HepG2 (cell line): ENCODE measurements at regions not wholly inside any gene's neighbourhood (a gene's known extent, or its start where the extent isn't known, plus 50 kb on each side); places are given as distances from the start of the nearest gene placed in this dataset.

Source experiments
- ATAC-seq: fragments of 200-7000 bp; cut with Tn5 transposase; 3 replicates; pipeline ENCODE4 v1.9.1; 2020; ENCODE audit warnings: mild to moderate bottlenecking, moderate library complexity
- BruUV-seq: library from RNA; stranded (reverse); fragments of 400-500 nt; replicated peaks from 2 replicates; lab custom pipeline; 2021; lab: Mats Ljungman, UMichigan
- CTCF ChIA-PET: fragments of 300-600 bp; formaldehyde crosslinking; extraction: SDS; loops from one replicate; lab custom pipeline; 2021; ENCODE audit warnings: low total read pairs, inconsistent platforms, low intra/inter-chr PET ratio; lab: Yijun Ruan, JAX
- POLR2A ChIA-PET: fragments of 350-600 bp; sonication (Branson Sonifier 250); formaldehyde crosslinking; loops from one replicate; lab custom pipeline; 2020; ENCODE audit warnings: antibody characterized with exemption, inconsistent platforms; lab: Yijun Ruan, JAX
- DNase-seq: peaks from one replicate; pipeline ENCODE4 v3.0.0-alpha.2; 2015; ENCODE audit warnings: low spot score
- FAIRE-seq: peaks from 3 replicates; lab custom pipeline; 2011; peaks lifted over from hg19 to GRCh38; lab: Jason Lieb, UNC
- H2AFZ ChIP-seq: one replicate; pipeline ENCODE4 v1.6.1; 2011; ENCODE audit warnings: low read length, inconsistent platforms
- H3K27ac ChIP-seq: fragments of 300-600 bp; 3 replicates; pipeline ENCODE4 v1.8.0; 2011; ENCODE audit warnings: mixed run types, mild to moderate bottlenecking, mixed read lengths, low read length, inconsistent platforms; ENCODE audit not compliant: insufficient read depth; ENCODE audit errors: extremely low read length
- H3K27me3 ChIP-seq, 2 experiments: fragments of 200-600 bp in 1 of 2; 2 replicates in 1 of 2; 3 replicates in 1 of 2; pipeline versions ENCODE4 v1.6.0 to v1.8.0; 2011; ENCODE audit warnings: low read length in 2 of 2, mild to moderate bottlenecking in 2 of 2, moderate library complexity in 2 of 2, inconsistent platforms in 1 of 2; ENCODE audit not compliant: insufficient read depth in 2 of 2, control insufficient read depth in 1 of 2
- H3K36me3 ChIP-seq, 2 experiments: fragments of 200-600 bp in 1 of 2; replicated peaks in 1 of 2; 2 replicates in 1 of 2; 3 replicates in 1 of 2; pipeline versions ENCODE4 v1.5.1 to v1.8.0; 2011; ENCODE audit warnings: low read length in 2 of 2, inconsistent platforms in 1 of 2; ENCODE audit not compliant: insufficient read depth in 2 of 2, control insufficient read depth in 1 of 2
- H3K4me1 ChIP-seq: 2 replicates; pipeline ENCODE4 v1.5.1; 2012; ENCODE audit warnings: low read length, inconsistent platforms; ENCODE audit not compliant: insufficient read depth
- H3K4me2 ChIP-seq: 2 replicates; pipeline ENCODE4 v1.6.0; 2011; ENCODE audit warnings: low read depth, low read length, inconsistent platforms
- H3K4me3 ChIP-seq, 3 experiments: fragments of 200-600 bp in 1 of 3; sonication (generic), shearing (Covaris generic) in 1 of 3; replicated peaks in 1 of 3; 2 replicates each; pipeline ENCODE4 v1.5.1; 2011 to 2016; ENCODE audit warnings: low read length in 3 of 3, inconsistent platforms in 2 of 3, low read depth in 2 of 3, mild to moderate bottlenecking in 2 of 3, control low read depth in 1 of 3, mixed read lengths in 1 of 3; ENCODE audit not compliant: insufficient read depth in 1 of 3
- H3K79me2 ChIP-seq: one replicate; pipeline ENCODE4 v1.6.1; 2011; ENCODE audit warnings: low read length, inconsistent platforms; ENCODE audit not compliant: insufficient read depth
- H3K9ac ChIP-seq: 2 replicates; pipeline ENCODE4 v1.6.0; 2011; ENCODE audit warnings: mild to moderate bottlenecking, low read depth, low read length, inconsistent platforms; ENCODE audit not compliant: insufficient read depth
- H3K9me3 ChIP-seq: 2 replicates; pipeline ENCODE4 v1.5.1; 2012; ENCODE audit warnings: mild to moderate bottlenecking, low read length
- H4K20me1 ChIP-seq: 2 replicates; pipeline ENCODE4 v1.6.0; 2011; ENCODE audit warnings: inconsistent platforms, mild to moderate bottlenecking, low read length, moderate library complexity; ENCODE audit not compliant: insufficient read depth
- FOXP1 ChIP-seq, 2 experiments: fragments of 450-650 bp in 1 of 2; IDR thresholded peaks; 2 replicates each; pipeline ENCODE4 v1.6.1; 2017 to 2018; ENCODE audit warnings: antibody characterized with exemption in 1 of 2
- HES4 ChIP-seq: sonication (generic); formaldehyde crosslinking; IDR thresholded peaks from 2 replicates; pipeline ENCODE4 v1.9.0; 2021; ENCODE audit warnings: mild to moderate bottlenecking, missing genetic modification reagents, borderline replicate concordance
- RELA ChIP-seq: sonication (generic); formaldehyde crosslinking; IDR thresholded peaks from 2 replicates; pipeline ENCODE4 v1.4.0; 2020; ENCODE audit warnings: missing genetic modification reagents
- TAF15 ChIP-seq: fragments of 200-400 bp; formaldehyde crosslinking; IDR thresholded peaks from one replicate; pipeline ENCODE4 v1.6.1; 2018; ENCODE audit warnings: mild to moderate bottlenecking, low read depth, low read length; ENCODE audit not compliant: poor library complexity, severe bottlenecking
- ZC3H4 ChIP-seq: sonication (generic); formaldehyde crosslinking; IDR thresholded peaks from 2 replicates; pipeline ENCODE4 v1.4.0; 2020; ENCODE audit warnings: missing genetic modification reagents, borderline replicate concordance
- ZIK1 ChIP-seq: sonication (generic); formaldehyde crosslinking; IDR thresholded peaks from 2 replicates; pipeline ENCODE4 v1.5.0; 2020; ENCODE audit warnings: mild to moderate bottlenecking, low read depth, missing genetic modification reagents, borderline replicate concordance
- ZNF225 ChIP-seq: sonication (generic); formaldehyde crosslinking; IDR thresholded peaks from 2 replicates; pipeline ENCODE4 v1.4.0; 2020; ENCODE audit warnings: mild to moderate bottlenecking, missing genetic modification reagents
- ZNF34 ChIP-seq: sonication (generic); formaldehyde crosslinking; IDR thresholded peaks from 2 replicates; pipeline ENCODE4 v1.4.0; 2020; ENCODE audit warnings: mild to moderate bottlenecking, missing genetic modification reagents, borderline replicate concordance
- ZNF547 ChIP-seq: sonication (generic); formaldehyde crosslinking; IDR thresholded peaks from 2 replicates; pipeline ENCODE4 v1.5.1; 2020; ENCODE audit warnings: mild to moderate bottlenecking, missing genetic modification reagents
- ZNF672 ChIP-seq: sonication (generic); formaldehyde crosslinking; IDR thresholded peaks from 2 replicates; pipeline ENCODE4 v1.8.1; 2022; ENCODE audit warnings: missing genetic modification reagents
- ZNF761 ChIP-seq: sonication (generic); formaldehyde crosslinking; conservative IDR thresholded peaks from 2 replicates; pipeline ENCODE4 v1.4.0; 2020; ENCODE audit warnings: mild to moderate bottlenecking, missing genetic modification reagents
- ZSCAN25 ChIP-seq: sonication (generic); formaldehyde crosslinking; IDR thresholded peaks from 2 replicates; pipeline ENCODE4 v1.8.0; 2022; ENCODE audit warnings: mild to moderate bottlenecking, missing genetic modification reagents
- ZSCAN29 ChIP-seq: sonication (generic); formaldehyde crosslinking; conservative IDR thresholded peaks from 2 replicates; pipeline ENCODE4 v1.4.0; 2020; ENCODE audit warnings: mild to moderate bottlenecking, missing genetic modification reagents
- WGBS: methylation state at CpG from one replicate; pipeline ENCODE4 v1.1.6; 2017; ENCODE audit warnings: low lambda C conversion rate; 5-methylcytosine and 5-hydroxymethylcytosine counted together
- in situ Hi-C: cut with HindIII; loops from 2 replicates; pipeline ENCODE4 v1.10.0; 2017; ENCODE audit warnings: low pct_unique_long_range_greater_than_20kb; ENCODE audit not compliant: extremely low pct_ligation_motif_present
- intact Hi-C: fragments of 100-400 bp; cut with micrococcal nuclease; formaldehyde crosslinking; loops from one replicate; pipeline ENCODE4 v1.10.0; 2022; ENCODE audit not compliant: unreplicated experiment
- TF ChIP-seq, protein P1 (sequence below): sonication (generic); formaldehyde crosslinking; conservative IDR thresholded peaks from 2 replicates; pipeline ENCODE4 v1.8.1; 2023; ENCODE audit warnings: missing genetic modification reagents
- TF ChIP-seq, protein P2 (sequence below): sonication (generic); formaldehyde crosslinking; IDR thresholded peaks from 2 replicates; pipeline ENCODE4 v1.4.0; 2020; ENCODE audit warnings: missing genetic modification reagents, borderline replicate concordance

DNA sequence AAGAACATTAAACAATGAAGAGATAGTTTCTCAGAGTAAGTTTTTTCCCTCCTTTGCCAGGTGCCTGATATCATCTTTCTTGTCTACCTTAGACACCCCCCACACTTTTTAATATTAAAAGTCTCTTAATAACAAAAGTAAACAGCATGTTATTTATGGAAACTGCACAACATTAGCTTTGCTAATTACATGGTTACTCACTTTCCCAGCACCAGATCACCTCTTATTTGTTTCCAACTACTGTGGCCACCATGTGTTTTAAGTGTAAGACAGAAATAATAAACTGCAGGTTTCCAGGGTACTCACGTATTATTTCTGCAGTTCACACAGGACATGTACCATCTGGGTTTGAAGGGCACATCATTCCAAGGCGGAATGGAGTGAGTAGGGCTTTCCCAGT lies 125.0 kb downstream of the TRMT11 start (continued):
- TF ChIP-seq ZNF672 (CRISPR knock-in tag) (no peak), ZNF761 (no peak)

DNA sequence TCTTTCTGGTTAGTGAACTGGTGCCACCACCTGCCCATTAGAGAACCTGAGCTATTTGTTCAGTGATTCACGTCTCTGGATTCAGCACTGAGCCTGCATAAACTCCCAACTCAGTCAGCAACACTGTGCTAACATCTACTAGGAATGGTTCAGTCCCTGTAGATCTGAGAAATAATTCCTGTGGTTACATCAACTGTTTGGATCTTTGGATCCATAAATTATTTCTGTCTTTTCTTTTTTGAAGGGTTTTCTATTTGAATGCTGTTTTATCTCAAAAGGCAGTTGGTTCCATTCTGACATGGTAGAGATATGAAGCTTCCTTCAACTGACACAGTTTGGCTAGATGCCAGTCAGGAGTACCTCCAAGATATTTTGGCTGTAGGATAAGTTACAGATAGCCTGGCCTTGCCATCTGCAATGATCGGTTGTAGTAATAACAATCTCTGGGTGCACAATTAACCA lies 125.9 kb downstream of the TRMT11 start:
- 95% methylated on average over 2 of the region's 2 CpGs for WGBS
- FAIRE-seq = no peak
- Histone ChIP-seq H3K4me1 (no peaks in the 10 kb centered on the region), H2AFZ (no peak overlapping the region), H4K20me1 (no peaks in the 10 kb centered on the region), H3K27me3 (no peaks in the 10 kb centered on the region), H3K79me2 (no peaks in the 10 kb centered on the region), H3K36me3 (peaks cover 2 to 25% of the 10 kb centered on the region in 2 experiments; a peak in 3 of 5 replicates), H3K9me3 (no peaks in the 10 kb centered on the region), H3K4me2 (no peak overlapping the region), H3K27ac (no peak overlapping the region), H3K9ac (no peak overlapping the region), H3K4me3 (no peak overlapping the region)
- in situ Hi-C loops = no loop called here
- no peak for DNase-seq
- no TSS peak for BruUV-seq
- ChIA-PET CTCF (no interaction called here), POLR2A (no interaction called here)
- intact Hi-C loops = no loop called here
- ATAC-seq = no peak
- TF ChIP-seq FOXP1 (IDR thresholded peaks at IDR 0.05) (no peak), FOXP1 (CRISPR knock-in tag; IDR thresholded peaks at IDR 0.05) (no peak)

DNA sequence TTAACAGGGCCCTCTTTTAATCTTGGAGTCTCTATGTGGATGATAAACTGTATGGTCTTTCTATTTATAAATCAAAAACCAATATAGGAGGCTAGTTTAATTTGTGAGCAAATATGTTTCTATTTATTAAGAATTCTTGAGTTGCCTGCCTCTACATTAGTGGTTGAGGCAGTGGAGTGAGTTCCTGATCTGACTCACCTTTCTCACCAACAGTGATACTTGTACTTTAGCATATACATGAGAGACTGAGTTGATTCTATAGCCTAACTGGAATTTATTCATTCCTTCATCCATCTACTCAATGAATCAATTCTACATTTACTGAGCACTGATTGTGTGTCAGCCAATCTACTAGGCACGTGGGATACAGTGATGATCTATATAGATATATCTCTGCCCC lies 126.9 kb downstream of the TRMT11 start:
- H4K20me1 ChIP-seq = no peaks in the 10 kb centered on the region
- in situ Hi-C loops = no loop called here
- H3K27ac ChIP-seq = no peak overlapping the region
- no peaks in the 10 kb centered on the region for H3K4me1 ChIP-seq
- ChIA-PET CTCF (no interaction called here), POLR2A (no interaction called here)
- no peak overlapping the region for H3K4me2 ChIP-seq
- no peak overlapping the region for H3K4me3 ChIP-seq
- WGBS = 94% methylated on average over 1 of the region's 1 CpG
- DNase-seq = no peak
- no TSS peak for BruUV-seq
- H3K9me3 ChIP-seq = no peaks in the 10 kb centered on the region
- no peaks in the 10 kb centered on the region for H3K79me2 ChIP-seq
- H3K27me3 ChIP-seq = no peaks in the 10 kb centered on the region
- peaks cover 2 to 25% of the 10 kb centered on the region in 2 experiments; a peak in 3 of 5 replicates for H3K36me3 ChIP-seq
- FAIRE-seq = no peak
- H2AFZ ChIP-seq = no peak overlapping the region
- ATAC-seq = no peak
- no peak overlapping the region for H3K9ac ChIP-seq
- intact Hi-C loops = no loop called here
- no peak for TF ChIP-seq ZC3H4 (CRISPR knock-in tag)
- TF ChIP-seq, protein P1, sequence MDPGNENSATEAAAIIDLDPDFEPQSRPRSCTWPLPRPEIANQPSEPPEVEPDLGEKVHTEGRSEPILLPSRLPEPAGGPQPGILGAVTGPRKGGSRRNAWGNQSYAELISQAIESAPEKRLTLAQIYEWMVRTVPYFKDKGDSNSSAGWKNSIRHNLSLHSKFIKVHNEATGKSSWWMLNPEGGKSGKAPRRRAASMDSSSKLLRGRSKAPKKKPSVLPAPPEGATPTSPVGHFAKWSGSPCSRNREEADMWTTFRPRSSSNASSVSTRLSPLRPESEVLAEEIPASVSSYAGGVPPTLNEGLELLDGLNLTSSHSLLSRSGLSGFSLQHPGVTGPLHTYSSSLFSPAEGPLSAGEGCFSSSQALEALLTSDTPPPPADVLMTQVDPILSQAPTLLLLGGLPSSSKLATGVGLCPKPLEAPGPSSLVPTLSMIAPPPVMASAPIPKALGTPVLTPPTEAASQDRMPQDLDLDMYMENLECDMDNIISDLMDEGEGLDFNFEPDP (CRISPR knock-in tag) = no peak
- TF ChIP-seq ZNF225 (CRISPR knock-in tag) = no peak
- TF ChIP-seq ZSCAN25 = no peak
- TF ChIP-seq TAF15 = no peak
- TF ChIP-seq ZSCAN29 (CRISPR knock-in tag) = no peak
- TF ChIP-seq RELA = no peak
- TF ChIP-seq, protein P2, sequence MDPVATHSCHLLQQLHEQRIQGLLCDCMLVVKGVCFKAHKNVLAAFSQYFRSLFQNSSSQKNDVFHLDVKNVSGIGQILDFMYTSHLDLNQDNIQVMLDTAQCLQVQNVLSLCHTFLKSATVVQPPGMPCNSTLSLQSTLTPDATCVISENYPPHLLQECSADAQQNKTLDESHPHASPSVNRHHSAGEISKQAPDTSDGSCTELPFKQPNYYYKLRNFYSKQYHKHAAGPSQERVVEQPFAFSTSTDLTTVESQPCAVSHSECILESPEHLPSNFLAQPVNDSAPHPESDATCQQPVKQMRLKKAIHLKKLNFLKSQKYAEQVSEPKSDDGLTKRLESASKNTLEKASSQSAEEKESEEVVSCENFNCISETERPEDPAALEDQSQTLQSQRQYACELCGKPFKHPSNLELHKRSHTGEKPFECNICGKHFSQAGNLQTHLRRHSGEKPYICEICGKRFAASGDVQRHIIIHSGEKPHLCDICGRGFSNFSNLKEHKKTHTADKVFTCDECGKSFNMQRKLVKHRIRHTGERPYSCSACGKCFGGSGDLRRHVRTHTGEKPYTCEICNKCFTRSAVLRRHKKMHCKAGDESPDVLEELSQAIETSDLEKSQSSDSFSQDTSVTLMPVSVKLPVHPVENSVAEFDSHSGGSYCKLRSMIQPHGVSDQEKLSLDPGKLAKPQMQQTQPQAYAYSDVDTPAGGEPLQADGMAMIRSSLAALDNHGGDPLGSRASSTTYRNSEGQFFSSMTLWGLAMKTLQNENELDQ (CRISPR knock-in tag) = no peak
- TF ChIP-seq HES4 (CRISPR knock-in tag) = no peak
- no peak for TF ChIP-seq ZNF34 (CRISPR knock-in tag)
- no peak for TF ChIP-seq ZIK1
- no peak for TF ChIP-seq ZNF547
